ENCODE measurements at regions not wholly inside any gene's neighbourhood (a gene's known extent, or its start where the extent isn't known, plus 50 kb on each side); places are given as distances from the start of the nearest gene placed in this dataset.

- no peak for TF ChIP-seq SP1 (IDR thresholded peaks at IDR 0.05; ENCODE audit: low read depth, low read length)
Measured at GRCh38 chr5:57671371-57671770, 188.8 kb upstream of the ACTBL2 start (continued).

GRCh38 chr5:57666582-57666981 lies 184.0 kb upstream of the ACTBL2 start:
- no peak for FAIRE-seq
- H3K4me2 ChIP-seq (ENCODE audit: insufficient read depth in 1 of 2, low read depth in 2 of 2, low read length in 2 of 2): no peak overlapping the region
- TF ChIP-seq SP4 (IDR thresholded peaks at IDR 0.05; ENCODE audit: low read length) (no peak), RAD21 (IDR thresholded peaks at IDR 0.05 in 1 of 2, conservative IDR thresholded peaks at IDR 0.05 in 1 of 2; ENCODE audit: low read depth in 2 of 2, low read length in 2 of 2) (no peak), CHD2 (IDR thresholded peaks at IDR 0.05; ENCODE audit: low read length) (no peak), SP2 (IDR thresholded peaks at IDR 0.05; ENCODE audit: low read length) (no peak), POLR2A (IDR thresholded peaks at IDR 0.05; ENCODE audit: control extremely low read depth in 1 of 2, low read depth in 2 of 2, low read length in 2 of 2) (no peak), EZH2 (IDR thresholded peaks at IDR 0.05; ENCODE audit: low read depth, low read length, severe bottlenecking) (no peak), RNF2 (IDR thresholded peaks at IDR 0.05; ENCODE audit: borderline replicate concordance, low read depth, low read length, missing control alignments, poor library complexity, severe bottlenecking) (no peak), YY1 (IDR thresholded peaks at IDR 0.05; ENCODE audit: low read depth, low read length) (no peak), EP300 (IDR thresholded peaks at IDR 0.05; ENCODE audit: borderline replicate concordance in 1 of 2, low read depth in 2 of 2, low read length in 2 of 2) (no peak), RBBP5 (IDR thresholded peaks at IDR 0.05; ENCODE audit: borderline replicate concordance, low read depth, low read length) (no peak)
- TF ChIP-seq, protein P1, sequence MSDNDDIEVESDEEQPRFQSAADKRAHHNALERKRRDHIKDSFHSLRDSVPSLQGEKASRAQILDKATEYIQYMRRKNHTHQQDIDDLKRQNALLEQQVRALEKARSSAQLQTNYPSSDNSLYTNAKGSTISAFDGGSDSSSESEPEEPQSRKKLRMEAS (IDR thresholded peaks at IDR 0.05): no peak
- TF ChIP-seq, protein P2, sequence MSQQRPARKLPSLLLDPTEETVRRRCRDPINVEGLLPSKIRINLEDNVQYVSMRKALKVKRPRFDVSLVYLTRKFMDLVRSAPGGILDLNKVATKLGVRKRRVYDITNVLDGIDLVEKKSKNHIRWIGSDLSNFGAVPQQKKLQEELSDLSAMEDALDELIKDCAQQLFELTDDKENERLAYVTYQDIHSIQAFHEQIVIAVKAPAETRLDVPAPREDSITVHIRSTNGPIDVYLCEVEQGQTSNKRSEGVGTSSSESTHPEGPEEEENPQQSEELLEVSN (IDR thresholded peaks at IDR 0.05): no peak

More at GRCh38 chr5:57666582-57666981, 184.0 kb upstream of the ACTBL2 start:
- no peak overlapping the region for H2BK12ac ChIP-seq (ENCODE audit: low read depth, low read length)
- ChIA-PET CTCF (ENCODE audit: partially characterized antibody) (interaction anchor here (1.0 to 2.3 kb wide), 2 partner anchors 16 to 42 kb away, joined by 3 to 11 read pairs; no protein-coding TSS in a partner anchor), POLR2A (ENCODE audit: partially characterized antibody) (no interaction called here)
- H3K4me1 ChIP-seq (replicated peaks in 1 of 4; ENCODE audit: control insufficient read depth in 3 of 4, insufficient read depth in 4 of 4, low read length in 3 of 4): peaks cover 0 to 5% (median 0%) of the 10 kb centered on the region in 4 experiments; a peak in 1 of 7 replicates
- no peak overlapping the region for H3K4me3 ChIP-seq (ENCODE audit: extremely low read depth in 1 of 4, insufficient read depth in 2 of 4, low read depth in 3 of 4, low read length in 4 of 4)
- no peak overlapping the region for H3K9ac ChIP-seq (replicated peaks in 1 of 4; ENCODE audit: extremely low read depth in 1 of 4, low read depth in 3 of 4, low read length in 3 of 4)
- no peaks in the 10 kb centered on the region for H3K36me3 ChIP-seq (ENCODE audit: control insufficient read depth in 2 of 4, insufficient read depth in 4 of 4, low read length in 3 of 4)
- H4K5ac ChIP-seq (ENCODE audit: insufficient read length, low read depth, low read length): no peak overlapping the region
- no peak overlapping the region for H4K91ac ChIP-seq (replicated peaks; ENCODE audit: insufficient read length, low read length)
- no peak overlapping the region for H4K8ac ChIP-seq (ENCODE audit: extremely low read depth, insufficient read depth, low read length)
- no peak overlapping the region for H2BK120ac ChIP-seq (replicated peaks; ENCODE audit: low read depth, low read length)
- H3K9me3 ChIP-seq (ENCODE audit: insufficient read depth in 2 of 2, low read depth in 1 of 2, low read length in 1 of 2): no peaks in the 10 kb centered on the region
- H3K27me3 ChIP-seq (replicated peaks in 1 of 4; ENCODE audit: control insufficient read depth in 3 of 4, extremely low read depth in 1 of 4, insufficient read depth in 3 of 4, low read length in 3 of 4): no peaks in the 10 kb centered on the region
- H3K79me2 ChIP-seq (ENCODE audit: control insufficient read depth in 1 of 2, insufficient read depth in 2 of 2, low read length in 2 of 2): no peaks in the 10 kb centered on the region
- no peak overlapping the region for H3K18ac ChIP-seq (ENCODE audit: extremely low read depth, low read length)
- H3K23me2 ChIP-seq (ENCODE audit: low read depth, low read length): no peaks in the 10 kb centered on the region; the same call in 1 of the 2 replicates
- no peak overlapping the region for H2BK20ac ChIP-seq (ENCODE audit: low read length)
- no peaks in the 10 kb centered on the region for H4K20me1 ChIP-seq (replicated peaks in 1 of 2; ENCODE audit: control insufficient read depth in 1 of 2, insufficient read depth in 2 of 2, low read length in 2 of 2)
- no peak overlapping the region for H3K56ac ChIP-seq (replicated peaks; ENCODE audit: insufficient read length, low read depth, low read length)
- H2BK15ac ChIP-seq (ENCODE audit: low read length): no peak overlapping the region
- H3K23ac ChIP-seq (ENCODE audit: insufficient read length): no peak overlapping the region
- H3K27ac ChIP-seq (ENCODE audit: low read depth, low read length): no peak overlapping the region
- no peak for DNase-seq (ENCODE audit: low read depth in 1 of 2, low spot score in 2 of 2)
- no peak overlapping the region for H2AFZ ChIP-seq (ENCODE audit: low read length)
- H3K79me1 ChIP-seq (ENCODE audit: low read depth, low read length): no peaks in the 10 kb centered on the region
- no peak overlapping the region for H2AK5ac ChIP-seq (ENCODE audit: low read depth, low read length)
- H3K14ac ChIP-seq (ENCODE audit: insufficient read length): no peak overlapping the region
- no peak overlapping the region for H3K4ac ChIP-seq (replicated peaks; ENCODE audit: insufficient read length, low read depth, low read length)
- H2BK5ac ChIP-seq (ENCODE audit: low read depth, low read length): no peak overlapping the region

All from H1 (cell line).